Spleen (tissue), 7 donors: ENCODE measurements at regions not wholly inside any gene's neighbourhood (a gene's known extent, or its start where the extent isn't known, plus 50 kb on each side); places are given as distances from the start of the nearest gene placed in this dataset.

Source experiments
- CTCF ChIP-seq, 11 experiments: fragments of 200-600 bp in 7 of 11; fragments of 450-650 bp in 4 of 11; sonication (generic) in 4 of 11; IDR thresholded peaks in 8 of 11; conservative IDR thresholded peaks in 3 of 11; 1 replicate in 7 of 11; 2 replicates in 4 of 11; pipeline versions ENCODE4 v1.4.0 to v1.8.0; 2016 to 2021; ENCODE audit warnings: antibody characterized with exemption in 11 of 11, inconsistent platforms in 4 of 11, mild to moderate bottlenecking in 1 of 11
- POLR2A ChIP-seq, 3 donors: fragments of 450-650 bp; IDR thresholded peaks; one replicate each; pipeline ENCODE4 v1.5.1; 2017; ENCODE audit warnings: antibody characterized with exemption in 3 of 3, mild to moderate bottlenecking in 1 of 3
- POLR2AphosphoS5 ChIP-seq, 3 donors: sonication (generic); formaldehyde crosslinking; IDR thresholded peaks; one replicate each; pipeline ENCODE4 v1.5.1; 2017; ENCODE audit warnings: antibody characterized with exemption in 3 of 3
- donor health status: DM: no; HTN: no; CAD: no; lungs with moderate emphysema.
- donor health status: DM: no; HTN: no; CAD: no.
- donor health status: DM: no; HTN: no; CAD: no.

DNA sequence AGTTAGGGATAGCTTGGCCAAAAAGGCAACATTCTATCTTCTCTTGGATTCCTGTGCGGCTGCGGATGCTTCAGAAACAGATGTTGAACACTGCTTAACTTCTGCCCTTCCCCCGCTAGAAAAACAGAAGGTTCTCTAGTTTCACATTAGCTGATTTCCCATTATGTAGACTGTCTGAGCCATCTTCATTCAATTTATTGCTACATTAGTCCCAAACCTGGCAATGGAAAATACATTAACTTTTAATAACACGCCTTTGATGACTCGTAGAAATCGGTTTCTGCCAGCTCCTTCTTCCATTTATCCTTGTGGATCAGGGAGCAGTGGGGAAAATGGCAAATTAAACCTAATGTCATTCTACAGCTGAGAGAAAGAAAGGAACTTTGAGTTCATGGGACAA lies 119.9 kb downstream of the SLC16A9 start:
- no peak for TF ChIP-seq CTCF (IDR thresholded peaks at IDR 0.05 in 8 of 11, conservative IDR thresholded peaks at IDR 0.05 in 3 of 11)
- TF ChIP-seq POLR2AphosphoS5 (IDR thresholded peaks at IDR 0.05): no peak
- no peak for TF ChIP-seq POLR2A (IDR thresholded peaks at IDR 0.05)
